Thyroid gland (tissue), 4 donors: ENCODE measurements at regions not wholly inside any gene's neighbourhood (a gene's known extent, or its start where the extent isn't known, plus 50 kb on each side); places are given as distances from the start of the nearest gene placed in this dataset.

ENCODE experiments used
- DNase-seq, 2 donors: peaks; one replicate each; pipeline ENCODE4 v3.0.0-alpha.2; 2019
- H3K27ac ChIP-seq, 3 donors: fragments of 200-600 bp; sonication (generic); 1 replicate in 2 of 3; 2 replicates in 1 of 3; pipeline ENCODE4 v1.5.1; 2016 to 2019; ENCODE audit warnings: mild to moderate bottlenecking in 1 of 3, moderate library complexity in 1 of 3
- H3K27me3 ChIP-seq: fragments of 200-600 bp; sonication (generic); one replicate; pipeline ENCODE4 v1.5.1; 2019
- H3K36me3 ChIP-seq, 2 donors: fragments of 200-600 bp; sonication (generic); one replicate each; pipeline ENCODE4 v1.5.1; 2016 to 2019
- H3K4me1 ChIP-seq, 2 donors: fragments of 200-600 bp; sonication (generic); one replicate each; pipeline ENCODE4 v1.5.1; 2017 to 2019
- H3K4me3 ChIP-seq, 3 donors: fragments of 200-600 bp; sonication (generic); replicated peaks in 1 of 3; 1 replicate in 2 of 3; 2 replicates in 1 of 3; pipeline ENCODE4 v1.5.1; 2016; ENCODE audit warnings: mild to moderate bottlenecking in 1 of 3
- H3K9me3 ChIP-seq: fragments of 200-600 bp; sonication (generic); one replicate; pipeline ENCODE4 v1.5.1; 2017
- CTCF ChIP-seq, 6 experiments: fragments of 200-600 bp in 3 of 6; fragments of 450-650 bp in 3 of 6; sonication (generic) in 3 of 6; IDR thresholded peaks; one replicate each; pipeline ENCODE4 v1.5.1; 2016 to 2019; ENCODE audit warnings: antibody characterized with exemption in 6 of 6, mild to moderate bottlenecking in 2 of 6, inconsistent platforms in 1 of 6, moderate library complexity in 1 of 6
- POLR2A ChIP-seq, 2 donors: fragments of 450-650 bp; IDR thresholded peaks; one replicate each; pipeline ENCODE4 v1.6.1; 2017; ENCODE audit warnings: antibody characterized with exemption in 2 of 2, mild to moderate bottlenecking in 2 of 2, moderate library complexity in 1 of 2
- WGBS, 2 donors: methylation state at CpG; one replicate each; pipeline ENCODE4 v1.1.5; 2017; 5-methylcytosine and 5-hydroxymethylcytosine counted together
- intact Hi-C: fragments of 100-400 bp; cut with DNase I; formaldehyde crosslinking; loops from one replicate; pipeline ENCODE4 v1.15.1; 2023

- Histone ChIP-seq H3K27ac (no peak overlapping the region), H3K36me3 (no peaks in the 10 kb centered on the region), H3K9me3 (no peaks in the 10 kb centered on the region), H3K27me3 (no peaks in the 10 kb centered on the region), H3K4me1 (no peaks in the 10 kb centered on the region), H3K4me3 (no peak overlapping the region)
- DNase-seq = no peak
- TF ChIP-seq CTCF (IDR thresholded peaks at IDR 0.05) = no peak
- no peak for TF ChIP-seq POLR2A (IDR thresholded peaks at IDR 0.05)
- intact Hi-C loops = no loop called here
- WGBS, 2 donors = 85% methylated on average over 6 of the region's 6 CpGs
These were observed 52.8 kb upstream of the CLNK start for GRCh38 chr4:10737337-10737736.

- H3K27me3 ChIP-seq = no peaks in the 10 kb centered on the region
- H3K4me1 ChIP-seq = no peaks in the 10 kb centered on the region
- no peak overlapping the region for H3K27ac ChIP-seq
- no peaks in the 10 kb centered on the region for H3K36me3 ChIP-seq
- no peaks in the 10 kb centered on the region for H3K9me3 ChIP-seq
- no peak overlapping the region for H3K4me3 ChIP-seq
- no peak for DNase-seq
- TF ChIP-seq CTCF (IDR thresholded peaks at IDR 0.05) = no peak
- no peak for TF ChIP-seq POLR2A (IDR thresholded peaks at IDR 0.05)
- 84 to 88% methylated on average over 2 of the region's 2 CpGs for WGBS, 2 donors
- intact Hi-C loops = no loop called here
These were observed 52.3 kb upstream of the CLNK start for GRCh38 chr4:10736895-10737294.

GRCh38 chr4:10736266-10736665 lies 51.7 kb upstream of the CLNK start:
- no peaks in the 10 kb centered on the region for H3K9me3 ChIP-seq
- no peak overlapping the region for H3K27ac ChIP-seq
- WGBS, 2 donors = 94 to 96% methylated on average over 3 of the region's 3 CpGs
- H3K4me1 ChIP-seq = no peaks in the 10 kb centered on the region
- H3K27me3 ChIP-seq = no peaks in the 10 kb centered on the region
- DNase-seq = no peak
- intact Hi-C loops = no loop called here
- no peaks in the 10 kb centered on the region for H3K36me3 ChIP-seq
- TF ChIP-seq POLR2A (IDR thresholded peaks at IDR 0.05) = no peak
- TF ChIP-seq CTCF (IDR thresholded peaks at IDR 0.05) = no peak
- H3K4me3 ChIP-seq = no peak overlapping the region

GRCh38 chr4:10734697-10735096 lies 50.1 kb upstream of the CLNK start:
- DNase-seq = no peak
- Histone ChIP-seq H3K4me1 (no peaks in the 10 kb centered on the region), H3K36me3 (no peaks in the 10 kb centered on the region), H3K27me3 (no peaks in the 10 kb centered on the region), H3K27ac (no peak overlapping the region), H3K4me3 (no peak overlapping the region), H3K9me3 (no peaks in the 10 kb centered on the region)
- WGBS, 2 donors = 87 to 89% methylated on average over 5 of the region's 5 CpGs
- no peak for TF ChIP-seq POLR2A (IDR thresholded peaks at IDR 0.05)
- TF ChIP-seq CTCF (IDR thresholded peaks at IDR 0.05) = no peak
- intact Hi-C loops = no loop called here
